SK-N-SH treated with all-trans-retinoic acid at 6 μM for 48 hours (cell line): ENCODE measurements at regions not wholly inside any gene's neighbourhood (a gene's known extent, or its start where the extent isn't known, plus 50 kb on each side); places are given as distances from the start of the nearest gene placed in this dataset.
"Not testable (repeated sequence)": the region's sequence is repeated elsewhere in the genome, so short reads cannot be mapped to it uniquely, and the experiment has no call there.

Experiments used
- ZNF565 ChIP-seq: fragments of 450-650 bp; formaldehyde crosslinking; conservative IDR thresholded peaks from 2 replicates; pipeline ENCODE4 v1.5.0; 2020; ENCODE audit warnings: low read depth, mild to moderate bottlenecking, moderate library complexity
- TF ChIP-seq, protein P1 (sequence below): fragments of 250-450 bp; sonication (Bioruptor Pico); IDR thresholded peaks from 2 replicates; pipeline ENCODE4 v1.8.0; 2020; ENCODE audit warnings: mild to moderate bottlenecking, moderate library complexity, borderline replicate concordance

DNA sequence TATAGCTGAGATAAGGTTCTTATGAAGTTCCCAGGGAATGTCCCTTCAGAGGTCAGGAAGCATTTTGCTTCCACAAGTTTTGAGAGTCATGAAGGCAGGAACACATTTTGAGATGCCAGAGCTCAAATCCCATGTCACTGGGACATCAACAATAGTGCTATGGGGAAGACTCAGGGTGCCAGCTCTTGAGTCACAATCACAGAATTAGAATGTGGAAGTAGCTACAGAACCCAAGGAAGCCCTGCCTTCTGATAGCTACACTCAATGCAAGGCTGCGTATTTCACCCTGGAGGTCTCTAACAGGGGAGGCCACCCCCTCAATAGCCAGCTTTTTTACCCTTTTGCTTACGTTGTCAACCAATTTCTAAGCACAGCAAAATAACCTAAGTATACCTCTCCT, 141.3 kb downstream of the FAM72B start:
- TF ChIP-seq, protein P1, sequence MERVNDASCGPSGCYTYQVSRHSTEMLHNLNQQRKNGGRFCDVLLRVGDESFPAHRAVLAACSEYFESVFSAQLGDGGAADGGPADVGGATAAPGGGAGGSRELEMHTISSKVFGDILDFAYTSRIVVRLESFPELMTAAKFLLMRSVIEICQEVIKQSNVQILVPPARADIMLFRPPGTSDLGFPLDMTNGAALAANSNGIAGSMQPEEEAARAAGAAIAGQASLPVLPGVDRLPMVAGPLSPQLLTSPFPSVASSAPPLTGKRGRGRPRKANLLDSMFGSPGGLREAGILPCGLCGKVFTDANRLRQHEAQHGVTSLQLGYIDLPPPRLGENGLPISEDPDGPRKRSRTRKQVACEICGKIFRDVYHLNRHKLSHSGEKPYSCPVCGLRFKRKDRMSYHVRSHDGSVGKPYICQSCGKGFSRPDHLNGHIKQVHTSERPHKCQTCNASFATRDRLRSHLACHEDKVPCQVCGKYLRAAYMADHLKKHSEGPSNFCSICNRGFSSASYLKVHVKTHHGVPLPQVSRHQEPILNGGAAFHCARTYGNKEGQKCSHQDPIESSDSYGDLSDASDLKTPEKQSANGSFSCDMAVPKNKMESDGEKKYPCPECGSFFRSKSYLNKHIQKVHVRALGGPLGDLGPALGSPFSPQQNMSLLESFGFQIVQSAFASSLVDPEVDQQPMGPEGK (CRISPR knock-in tag) = not testable (repeated sequence)
- not testable (repeated sequence) for TF ChIP-seq ZNF565 (CRISPR knock-in tag)
